HG02943 (cell line): ENCODE measurements at regions not wholly inside any gene's neighbourhood (a gene's known extent, or its start where the extent isn't known, plus 50 kb on each side); places are given as distances from the start of the nearest gene placed in this dataset.

ENCODE experiments used
- ATAC-seq: cut with Tn5 transposase; IDR thresholded peaks from one replicate; pipeline ENCODE4 v1.9.1; 2021; ENCODE audit warnings: mild to moderate bottlenecking, low read depth, moderate library complexity; ENCODE audit not compliant: unreplicated experiment

DNA sequence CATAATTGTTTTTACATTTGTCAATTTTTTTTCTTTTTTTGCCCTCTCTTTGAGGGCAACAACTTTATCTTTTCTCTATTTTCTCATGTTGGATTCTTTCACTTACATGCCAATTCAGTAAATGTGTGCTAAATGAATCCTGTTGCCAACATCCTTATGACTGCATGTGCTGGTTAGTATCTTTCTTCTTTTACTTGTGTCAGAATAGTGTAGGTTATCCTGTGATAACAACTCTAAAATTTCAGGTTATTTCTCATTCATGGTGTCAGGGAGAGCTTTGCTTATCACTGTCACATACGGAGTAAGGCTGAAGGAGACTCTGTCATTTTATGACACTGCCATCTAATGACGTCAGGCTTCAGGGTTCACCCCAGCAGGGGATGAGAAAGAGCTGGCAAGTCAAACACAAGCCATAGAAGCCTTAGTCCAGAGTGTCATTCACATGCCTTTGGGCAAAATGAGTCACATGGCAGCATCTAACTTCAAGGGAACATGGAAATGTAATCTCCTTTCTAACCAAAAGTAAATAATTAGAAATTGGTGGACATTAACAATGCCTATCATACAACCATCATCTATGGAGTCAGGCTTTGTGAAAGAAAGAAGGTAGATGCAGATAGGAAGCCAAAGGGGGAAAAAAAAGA is 242.5 kb upstream of the ATP2B1 start:
- no peak for ATAC-seq

DNA sequence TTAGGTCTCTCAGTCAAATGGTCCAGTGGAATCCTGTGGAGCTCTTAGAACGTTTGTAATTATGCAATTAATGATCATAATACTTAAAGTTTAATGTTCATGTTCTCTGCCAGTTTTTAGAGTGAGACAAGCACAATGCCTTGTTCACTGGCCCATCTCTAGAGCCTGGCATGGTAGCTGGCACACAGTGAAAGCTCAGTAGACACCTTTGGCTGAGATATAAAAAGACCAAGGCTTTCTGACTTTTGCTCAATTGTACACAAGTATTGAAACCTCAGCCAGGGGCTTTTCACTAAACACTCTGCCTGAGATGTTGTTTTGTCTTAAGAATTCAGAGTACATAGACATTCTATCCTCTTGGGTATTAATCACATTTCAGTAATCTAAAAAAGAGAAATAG is 241.8 kb upstream of the ATP2B1 start:
- peak; percentile 49 for ATAC-seq

DNA sequence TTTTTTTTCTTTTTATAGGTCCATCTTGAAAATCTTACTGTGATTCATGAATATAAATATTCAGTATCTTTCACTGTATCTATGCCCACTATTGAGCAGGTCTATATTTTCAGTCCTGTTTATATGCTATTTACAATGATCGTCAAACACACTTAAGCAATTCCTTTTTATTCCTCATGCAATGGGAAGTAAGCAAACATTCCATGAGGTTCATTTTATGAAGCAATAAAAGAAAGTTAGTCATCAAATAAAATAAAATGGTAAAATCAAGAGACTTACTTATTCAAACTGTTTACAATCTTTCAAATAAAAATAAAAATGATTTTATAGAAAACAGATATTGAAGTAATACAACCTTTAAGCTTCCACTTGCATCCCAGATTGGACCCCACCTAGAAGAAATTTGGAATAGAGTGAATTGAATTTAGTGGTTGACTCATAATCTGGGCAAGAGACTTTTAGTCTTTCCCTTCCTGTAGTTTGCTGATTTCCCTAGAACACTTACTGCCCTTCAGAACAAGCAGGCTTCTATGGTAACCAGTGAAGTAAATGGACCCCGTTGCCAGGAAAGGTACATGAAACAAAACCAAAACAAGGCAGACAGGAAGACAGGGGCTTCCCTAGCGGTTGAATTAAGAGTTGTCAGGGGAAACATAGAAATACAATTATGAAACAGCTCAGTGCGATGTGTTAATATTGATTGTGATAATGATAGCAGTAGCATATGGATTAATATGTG is 241.0 kb upstream of the ATP2B1 start:
- ATAC-seq, result peak; percentile 95

DNA sequence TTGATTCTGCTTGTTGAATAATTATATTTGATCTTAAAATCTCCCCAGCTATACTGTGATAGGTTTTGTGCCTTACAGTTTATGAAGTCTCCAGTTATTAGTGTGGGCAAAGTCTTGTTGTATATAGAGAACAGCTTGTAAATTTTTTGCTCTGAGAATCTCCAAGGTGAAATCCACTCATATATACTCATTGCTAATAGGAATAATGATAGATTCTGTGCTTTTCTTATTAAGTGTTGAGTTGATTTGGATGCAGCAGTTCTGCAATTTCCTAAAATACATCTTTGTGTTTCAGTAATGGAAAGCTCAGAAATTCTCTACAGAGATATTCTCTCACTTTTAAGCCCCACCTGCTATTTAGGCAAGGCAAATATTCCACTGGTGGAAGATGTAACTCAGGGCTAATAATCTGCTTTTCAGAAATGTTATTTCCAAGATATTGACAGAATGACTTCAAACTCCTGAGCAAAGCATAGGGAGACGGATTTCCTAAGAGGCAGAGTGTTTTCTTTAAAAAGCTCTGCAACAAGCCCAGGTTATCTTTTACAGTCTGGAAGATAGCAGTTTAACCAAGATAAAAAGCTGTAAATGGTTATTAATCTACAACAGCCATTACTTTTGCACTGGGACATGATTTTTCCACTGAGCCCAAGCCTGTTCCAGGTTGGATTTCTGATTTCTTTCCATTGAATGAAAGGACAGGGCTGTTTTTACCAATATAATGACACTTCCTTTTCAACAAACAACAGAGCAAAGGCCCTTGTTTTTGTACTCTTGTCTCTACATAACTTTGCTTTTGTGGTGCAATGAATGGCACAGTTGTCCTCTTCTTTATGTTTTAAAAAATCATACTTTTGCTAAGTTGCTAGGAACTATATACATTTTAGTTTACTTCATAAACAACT is 239.9 kb upstream of the ATP2B1 start:
- ATAC-seq, result no peak

DNA sequence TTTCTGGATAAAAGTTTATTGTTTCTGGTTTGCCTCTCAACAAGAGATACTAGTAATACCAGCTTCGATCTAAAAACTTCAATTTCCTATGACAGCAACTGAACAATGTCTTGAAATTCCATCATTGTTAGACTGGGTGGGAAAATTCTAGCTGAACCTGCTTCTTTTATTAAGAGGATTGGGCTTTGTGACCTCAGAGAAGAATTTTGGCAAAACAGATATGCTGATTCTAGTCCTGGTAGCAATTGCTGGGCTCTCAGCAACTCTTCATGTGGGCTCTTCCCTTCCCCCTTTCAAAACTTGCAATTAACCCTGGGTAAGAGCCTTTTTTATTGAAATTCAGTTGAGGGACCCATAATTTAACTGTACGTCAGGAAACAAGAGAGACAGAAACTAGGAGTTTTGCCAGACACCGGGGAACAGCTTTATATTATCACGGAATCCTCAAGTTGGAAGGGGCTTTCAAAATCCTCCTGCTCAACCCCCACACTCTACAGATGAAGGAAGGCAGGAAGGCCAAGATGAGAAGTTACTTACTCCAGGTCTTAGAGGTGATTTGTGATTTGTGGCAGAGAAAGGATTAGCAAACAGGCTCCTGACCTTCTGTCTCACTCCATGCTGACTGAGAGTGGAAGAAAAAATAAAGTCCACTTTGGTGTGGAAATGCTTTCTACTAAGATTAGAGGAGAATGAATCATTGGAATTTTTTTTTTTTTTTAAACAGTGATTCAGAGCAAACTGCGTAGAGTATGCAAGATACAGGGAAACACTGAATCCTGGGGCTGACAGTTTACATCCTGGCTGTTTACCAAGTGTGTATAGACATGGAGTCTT is 239.0 kb upstream of the ATP2B1 start:
- no peak for ATAC-seq

DNA sequence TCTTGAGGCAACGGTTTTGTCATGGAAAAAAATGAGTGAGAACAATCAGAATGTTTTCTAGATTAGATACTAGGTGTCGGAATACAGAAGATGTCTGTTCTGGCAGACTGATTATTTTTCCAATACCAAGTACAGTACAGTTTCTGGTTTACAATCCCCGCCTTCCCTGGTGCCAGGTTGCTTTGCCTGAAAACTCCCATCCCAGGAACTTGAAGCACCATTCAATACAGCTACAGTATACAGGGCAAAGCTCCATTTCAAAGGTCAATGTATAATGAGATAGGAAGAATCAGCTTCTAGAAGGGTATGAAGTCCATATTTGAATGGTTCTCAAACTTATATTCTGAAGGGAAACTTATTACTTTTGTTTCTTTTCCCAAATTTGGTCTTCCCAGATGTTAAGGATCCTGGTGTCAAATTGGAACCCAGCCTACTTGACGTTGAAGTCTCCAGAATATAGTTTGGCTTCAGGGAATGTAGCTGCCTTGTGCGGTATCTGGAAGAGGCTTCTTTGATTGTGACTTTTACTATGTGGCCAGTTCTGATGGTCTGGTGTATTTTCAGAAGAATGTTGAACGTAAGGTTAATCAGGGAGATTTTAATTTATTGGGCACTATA is 238.0 kb upstream of the ATP2B1 start:
- no peak for ATAC-seq

DNA sequence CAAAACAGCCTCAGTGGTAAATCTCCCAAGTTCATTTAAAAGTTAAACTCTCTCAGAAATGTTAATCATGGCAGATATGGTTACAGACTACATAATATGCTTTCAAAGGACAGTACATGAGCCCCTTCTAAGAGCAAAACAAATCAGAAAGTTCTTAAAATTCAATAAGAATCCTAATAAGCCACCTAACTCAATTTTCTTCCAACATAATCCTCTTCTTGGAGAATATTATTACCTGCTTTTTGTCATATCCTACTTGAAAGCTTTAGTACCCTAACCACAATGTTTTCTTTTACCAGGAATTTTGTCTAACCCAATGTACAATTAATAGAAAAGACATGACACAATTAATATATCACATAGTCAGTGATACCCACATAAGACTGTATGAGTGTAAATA is 236.5 kb upstream of the ATP2B1 start:
- no peak for ATAC-seq

DNA sequence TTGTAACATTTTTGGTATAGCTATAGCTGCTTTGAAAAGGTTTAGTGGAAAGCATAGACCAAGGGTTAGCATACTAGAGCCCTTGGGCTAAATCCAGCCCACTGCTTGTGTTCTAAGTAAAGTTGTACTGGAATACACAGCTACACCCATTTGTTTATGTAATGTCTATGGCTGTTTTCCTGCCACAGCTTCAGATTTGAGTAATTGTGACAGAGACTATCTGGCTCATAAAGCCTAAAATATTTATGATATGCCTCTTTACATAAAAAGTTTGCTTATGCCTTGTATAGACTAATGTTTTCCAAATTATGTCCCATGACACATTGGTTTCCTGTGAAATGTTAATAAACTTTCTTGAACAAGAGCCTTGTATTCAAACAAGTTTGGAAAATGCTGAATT is 234.8 kb upstream of the ATP2B1 start:
- ATAC-seq, result no peak

DNA sequence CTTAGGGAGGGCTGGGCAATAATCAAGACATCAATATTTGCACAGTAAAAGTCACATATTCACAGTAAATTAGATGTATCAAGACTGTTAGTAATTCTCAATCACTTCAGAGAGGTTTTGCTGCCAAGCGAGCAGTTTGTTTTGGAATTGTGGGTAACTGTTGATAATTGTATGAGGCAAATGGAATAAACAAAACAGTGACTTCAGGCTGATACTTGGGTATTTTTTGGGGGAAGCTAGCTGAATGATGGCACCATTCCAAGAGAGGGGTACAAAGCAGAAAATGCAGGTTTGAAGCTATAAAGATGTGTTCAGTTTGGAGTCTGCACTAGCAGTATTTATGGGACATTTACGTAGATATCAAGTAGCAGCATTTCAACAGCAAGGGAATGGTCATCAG is 232.8 kb upstream of the ATP2B1 start:
- ATAC-seq, result no peak

DNA sequence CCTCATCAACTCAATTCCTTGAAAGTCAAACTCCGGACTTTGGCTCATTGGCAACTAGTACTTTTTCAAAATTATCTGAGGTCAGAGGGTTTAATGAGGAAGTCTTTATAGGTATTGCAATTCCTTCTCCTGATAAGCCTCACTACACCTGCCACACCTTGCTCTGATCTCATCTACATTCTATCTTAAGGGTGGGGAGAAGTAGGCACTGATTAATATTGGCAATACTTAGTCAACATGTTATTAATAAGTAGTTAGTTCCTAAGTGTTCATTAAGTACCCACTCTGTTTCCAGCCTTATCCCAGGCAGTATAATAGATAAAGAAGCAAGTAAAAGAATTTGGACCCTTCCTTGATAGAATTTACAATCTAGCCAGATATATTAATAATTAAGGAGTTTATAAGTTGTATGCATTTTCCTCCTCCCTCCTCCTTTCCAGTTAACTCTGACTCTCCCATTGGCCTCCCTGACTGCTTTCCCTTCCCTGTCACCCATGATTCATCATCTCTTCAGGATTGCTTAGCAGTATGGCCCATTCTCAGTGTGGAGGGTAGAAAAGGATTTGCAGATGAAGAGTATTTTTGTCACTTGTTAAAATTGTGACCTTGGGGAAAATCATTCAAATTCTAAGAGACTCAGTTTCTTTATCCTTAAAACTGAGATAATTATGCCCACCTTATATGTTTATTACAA is 231.0 kb upstream of the ATP2B1 start:
- ATAC-seq, result no peak

DNA sequence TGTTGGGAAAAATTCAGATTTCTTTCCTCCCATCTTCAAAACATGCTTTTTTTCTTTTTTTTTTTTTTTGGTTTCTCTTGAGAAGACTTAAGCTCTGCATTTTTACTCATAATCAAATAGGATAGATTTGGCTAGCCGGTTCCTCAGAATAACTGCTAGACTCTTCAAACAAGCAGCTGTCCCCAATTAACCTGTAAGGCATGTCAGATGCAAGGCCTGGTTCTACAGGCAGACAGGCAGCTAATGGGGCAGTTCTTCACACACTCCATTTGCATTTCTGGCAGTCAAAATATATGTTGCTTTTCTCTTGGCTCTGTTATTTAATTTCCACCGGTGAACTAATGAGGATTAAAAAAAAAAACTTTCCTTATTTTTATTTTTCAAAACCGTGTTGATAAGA is 228.0 kb upstream of the ATP2B1 start:
- ATAC-seq, result no peak

DNA sequence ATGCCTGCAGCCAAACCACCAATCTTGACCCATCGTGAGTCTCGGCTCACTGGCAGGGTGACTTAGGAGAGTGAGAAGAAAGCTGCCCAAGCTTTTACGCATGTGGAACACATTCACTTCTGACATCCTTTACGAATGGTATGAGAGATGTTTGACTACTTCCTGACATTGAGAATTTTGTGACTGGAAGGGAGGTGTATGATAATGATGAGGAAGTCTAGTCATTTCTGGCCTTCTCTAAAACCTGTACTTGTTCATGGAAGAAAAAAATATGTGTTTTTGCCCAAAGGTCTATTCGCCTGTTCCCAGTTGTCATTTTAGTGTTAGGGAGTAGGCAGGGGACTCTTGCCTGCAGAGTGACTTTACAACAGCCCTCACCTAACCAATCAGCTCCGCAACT is 227.2 kb upstream of the ATP2B1 start:
- peak; percentile 62 for ATAC-seq

DNA sequence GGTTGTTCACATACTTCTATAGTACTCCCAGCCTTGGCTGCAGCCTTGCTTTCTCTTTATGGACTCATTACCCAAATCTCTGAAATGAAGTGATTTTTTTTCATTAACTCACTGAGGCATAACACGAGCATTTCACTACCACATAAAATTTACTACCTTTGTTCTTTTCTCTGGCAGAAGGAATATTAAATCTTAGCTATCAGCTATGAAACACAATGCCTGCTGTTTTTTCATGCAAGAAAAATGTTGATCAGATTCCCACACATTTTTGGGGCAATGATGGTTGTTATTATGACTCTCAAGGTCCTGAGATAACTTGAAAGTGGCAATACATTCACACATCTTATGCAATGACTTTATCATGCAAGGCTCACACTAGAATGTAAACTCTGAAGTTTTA is 225.3 kb upstream of the ATP2B1 start:
- ATAC-seq, result no peak

DNA sequence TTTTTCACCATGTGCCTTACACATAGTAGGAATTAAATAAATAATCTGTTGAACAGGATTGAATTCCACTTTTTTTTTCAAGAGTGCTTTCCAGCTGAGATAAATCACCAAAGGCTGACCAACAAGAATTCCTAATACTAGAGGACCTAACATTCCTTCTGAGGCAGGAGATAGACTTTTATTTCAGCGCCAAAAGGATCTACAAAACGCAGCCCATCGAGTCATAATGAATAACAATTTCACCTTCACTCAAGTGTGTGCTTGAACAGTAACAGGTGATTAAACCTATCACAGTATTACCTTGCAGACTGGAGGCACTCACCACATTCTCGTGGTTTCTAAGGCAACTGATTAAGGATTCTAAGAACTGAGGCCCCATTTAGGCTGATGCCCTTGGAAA is 224.3 kb upstream of the ATP2B1 start:
- ATAC-seq, result no peak

DNA sequence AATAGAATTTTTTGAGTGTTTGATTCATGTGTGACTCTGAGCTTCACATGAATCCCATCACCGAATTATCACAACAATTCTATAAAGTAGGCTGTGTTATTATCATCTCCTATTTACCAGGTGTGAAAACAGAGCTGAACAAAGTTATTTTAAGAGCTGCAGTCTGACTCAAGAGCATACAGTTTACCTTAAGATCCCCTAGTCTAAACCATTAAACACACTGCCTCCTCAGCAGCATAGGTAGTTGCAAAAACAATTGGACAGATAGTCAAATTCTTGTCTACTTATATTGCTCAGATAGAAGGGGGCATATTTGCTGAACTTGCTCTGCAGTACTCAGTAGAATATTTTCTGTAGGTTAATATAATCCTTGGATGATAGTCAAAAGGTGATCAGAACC is 219.8 kb upstream of the ATP2B1 start:
- no peak for ATAC-seq

DNA sequence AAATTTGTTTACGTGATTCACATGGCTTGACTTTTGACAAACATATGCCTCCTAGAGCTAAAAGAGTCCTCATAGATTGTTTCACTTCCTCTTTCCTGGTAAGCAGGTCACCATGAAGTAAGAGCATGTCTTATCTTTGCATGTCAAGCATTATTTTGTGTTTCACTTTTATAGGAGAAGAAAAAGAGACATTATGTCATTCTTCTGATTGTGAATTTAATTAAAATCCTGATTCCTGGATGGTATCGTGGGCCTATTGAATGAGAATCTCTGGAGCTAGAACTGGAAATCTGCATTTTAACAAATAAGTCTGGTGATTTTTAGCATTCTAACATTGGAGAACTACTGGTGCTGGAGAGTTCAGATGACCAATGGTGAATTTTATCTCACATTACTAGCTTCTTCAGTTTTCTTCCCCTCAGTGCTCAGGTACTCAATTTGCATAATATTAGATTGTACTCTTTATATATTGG is 218.6 kb upstream of the ATP2B1 start:
- ATAC-seq, result peak; percentile 100

DNA sequence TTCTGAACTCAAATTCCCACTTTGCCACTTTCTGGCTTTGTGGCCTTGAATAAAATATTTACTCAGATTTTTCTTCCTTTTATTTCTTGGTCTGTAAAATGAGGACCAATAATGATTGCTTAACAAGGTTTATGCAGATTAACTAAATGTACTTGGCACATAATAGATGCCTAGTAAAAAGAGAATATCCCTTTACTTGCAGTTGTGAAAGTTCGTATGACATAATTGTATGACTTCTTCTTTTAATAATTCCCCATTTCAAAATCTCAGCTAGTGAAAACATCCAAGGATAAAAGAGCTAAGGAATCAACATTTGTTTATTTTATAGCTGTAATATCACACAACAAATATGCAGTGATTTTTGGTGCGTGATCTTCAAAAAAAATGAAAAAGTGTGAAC is 215.6 kb upstream of the ATP2B1 start:
- ATAC-seq, result no peak

DNA sequence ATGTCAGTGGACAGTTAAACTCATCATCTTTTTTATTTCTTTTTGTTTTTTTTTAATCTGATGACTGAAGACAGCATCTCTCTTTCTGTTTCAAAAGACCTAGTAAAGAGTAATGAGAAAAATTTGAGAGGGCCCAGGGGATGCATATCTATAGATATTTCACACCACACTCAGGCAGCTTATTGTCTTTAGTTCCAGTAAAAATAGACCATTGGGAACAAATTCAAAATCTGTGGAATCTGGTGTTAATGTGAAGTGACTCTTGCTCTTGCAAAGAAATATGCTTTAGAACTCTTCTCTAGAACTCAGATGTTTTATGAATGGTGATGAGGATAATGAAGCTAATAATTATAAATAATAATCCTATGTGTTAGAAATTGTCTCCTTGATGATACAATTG is 214.5 kb upstream of the ATP2B1 start:
- no peak for ATAC-seq

DNA sequence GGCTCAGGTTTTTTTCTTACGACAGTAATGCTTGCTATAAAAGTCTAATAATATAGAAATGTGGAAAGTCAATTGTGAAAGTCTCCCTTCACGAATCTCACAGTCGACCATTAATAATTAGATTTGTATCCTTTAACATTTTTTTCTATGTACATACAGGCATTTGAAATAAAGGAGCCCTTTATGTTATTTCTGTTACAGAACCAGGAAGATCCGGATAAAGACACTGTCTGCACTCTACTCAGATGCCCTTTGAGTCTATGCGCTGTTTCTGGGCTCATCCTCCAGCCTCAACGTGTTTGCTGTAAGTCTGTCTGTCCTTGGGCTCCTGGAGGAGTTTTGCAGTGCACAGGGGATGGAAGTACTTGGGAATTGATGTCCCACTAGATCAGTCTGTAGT is 212.2 kb upstream of the ATP2B1 start:
- ATAC-seq, result no peak
